ENCODE measurements at regions not wholly inside any gene's neighbourhood (a gene's known extent, or its start where the extent isn't known, plus 50 kb on each side); places are given as distances from the start of the nearest gene placed in this dataset.

GRCh38 chr2:56483081-56483480 lies 299.3 kb downstream of the CCDC85A start:
- ATAC-seq (no peak), DNase-seq (ENCODE audit: low spot score in 2 of 2) (no peak)
- Mint-ChIP-seq H3K36me3 (no peaks in the 10 kb centered on the region), H3K27ac (no peak overlapping the region), H3K9me3 (peaks cover 14 to 25% of the 10 kb centered on the region in 2 donors)

GRCh38 chr2:56484906-56485305 lies 301.1 kb downstream of the CCDC85A start:
- DNase-seq (ENCODE audit: low spot score in 2 of 2) (no peak), ATAC-seq (no peak)
- Mint-ChIP-seq H3K9me3 (peaks cover 18 to 25% of the 10 kb centered on the region in 2 donors), H3K36me3 (no peaks in the 10 kb centered on the region), H3K27ac (no peak overlapping the region)

- no peak for DNase-seq (ENCODE audit: low spot score in 2 of 2)
- H3K36me3 Mint-ChIP-seq = peaks cover 0 to 4% of the 10 kb centered on the region in 2 donors
Observed at GRCh38 chr2:56500317-56500716, 316.5 kb downstream of the CCDC85A start.

GRCh38 chr2:56502616-56503015 lies 318.8 kb downstream of the CCDC85A start:
- DNase-seq (ENCODE audit: low spot score in 2 of 2) (no peak), ATAC-seq (no peak)
- no peak overlapping the region for H3K27ac Mint-ChIP-seq
- peaks cover 13 to 22% of the 10 kb centered on the region in 2 donors for H3K9me3 Mint-ChIP-seq
- no peaks in the 10 kb centered on the region for H3K36me3 Mint-ChIP-seq

More at GRCh38 chr2:56500317-56500716, 316.5 kb downstream of the CCDC85A start:
- H3K27ac Mint-ChIP-seq = no peak overlapping the region
- peaks cover 16 to 20% of the 10 kb centered on the region in 2 donors for H3K9me3 Mint-ChIP-seq
- ATAC-seq = no peak

- peaks cover 9 to 10% of the 10 kb centered on the region in 2 donors for H3K9me3 Mint-ChIP-seq
- DNase-seq (ENCODE audit: low spot score in 2 of 2) (no peak), ATAC-seq (no peak)
- no peak overlapping the region for H3K27ac Mint-ChIP-seq
- H3K36me3 Mint-ChIP-seq = no peaks in the 10 kb centered on the region
Observed at GRCh38 chr2:56505885-56506284, 322.1 kb downstream of the CCDC85A start.

GRCh38 chr2:56508662-56509061 lies 324.9 kb downstream of the CCDC85A start:
- DNase-seq (ENCODE audit: low spot score in 2 of 2) (no peak), ATAC-seq (no peak)
- Mint-ChIP-seq H3K27ac (no peak overlapping the region), H3K9me3 (peaks cover 18 to 20% of the 10 kb centered on the region in 2 donors), H3K36me3 (no peaks in the 10 kb centered on the region)

- H3K27ac Mint-ChIP-seq = no peak overlapping the region
- DNase-seq (ENCODE audit: low spot score in 2 of 2) (no peak), ATAC-seq (no peak)
- no peaks in the 10 kb centered on the region for H3K36me3 Mint-ChIP-seq
- peaks cover 13 to 20% of the 10 kb centered on the region in 2 donors for H3K9me3 Mint-ChIP-seq
Observed at GRCh38 chr2:56510610-56511009, 326.8 kb downstream of the CCDC85A start.

- peaks cover 9 to 14% of the 10 kb centered on the region in 2 donors for H3K9me3 Mint-ChIP-seq
- H3K36me3 Mint-ChIP-seq = no peaks in the 10 kb centered on the region
- no peak overlapping the region for H3K27ac Mint-ChIP-seq
- DNase-seq (ENCODE audit: low spot score in 2 of 2) (no peak), ATAC-seq (no peak)
Observed at GRCh38 chr2:56515399-56515798, 331.6 kb downstream of the CCDC85A start.

GRCh38 chr2:56519806-56520205 lies 336.0 kb downstream of the CCDC85A start:
- Mint-ChIP-seq H3K9me3 (peaks cover 8 to 15% of the 10 kb centered on the region in 2 donors), H3K36me3 (peaks cover 0 to 4% of the 10 kb centered on the region in 2 donors)

GRCh38 chr2:56522605-56523089 lies 338.9 kb downstream of the CCDC85A start:
- DNase-seq (ENCODE audit: low spot score in 2 of 2) (no peak), ATAC-seq (no peak)
- H3K27ac Mint-ChIP-seq = no peak overlapping the region
- H3K36me3 Mint-ChIP-seq = peaks cover 0 to 4% of the 10 kb centered on the region in 2 donors
- H3K9me3 Mint-ChIP-seq = peaks cover 21 to 23% of the 10 kb centered on the region in 2 donors

More at GRCh38 chr2:56519806-56520205, 336.0 kb downstream of the CCDC85A start:
- no peak for DNase-seq (ENCODE audit: low spot score in 2 of 2)
- no peak overlapping the region for H3K27ac Mint-ChIP-seq
- ATAC-seq = no peak

GRCh38 chr2:56523816-56524215 lies 340.0 kb downstream of the CCDC85A start:
- H3K9me3 Mint-ChIP-seq = peaks cover 23 to 25% of the 10 kb centered on the region in 2 donors
- ATAC-seq = no peak

GRCh38 chr2:56531668-56532420 lies 348.1 kb downstream of the CCDC85A start:
- Mint-ChIP-seq H3K36me3 (no peaks in the 10 kb centered on the region), H3K27ac (no peak overlapping the region), H3K9me3 (peaks cover 3 to 18% of the 10 kb centered on the region in 2 donors)
- ATAC-seq (no peak), DNase-seq (ENCODE audit: low spot score in 2 of 2) (no peak)

More at GRCh38 chr2:56523816-56524215, 340.0 kb downstream of the CCDC85A start:
- H3K36me3 Mint-ChIP-seq = peaks cover 0 to 4% of the 10 kb centered on the region in 2 donors
- no peak overlapping the region for H3K27ac Mint-ChIP-seq
- no peak for DNase-seq (ENCODE audit: low spot score in 2 of 2)

- no peaks in the 10 kb centered on the region for H3K36me3 Mint-ChIP-seq
Observed at GRCh38 chr2:56534321-56534720, 350.5 kb downstream of the CCDC85A start.

GRCh38 chr2:56537756-56538155 lies 354.0 kb downstream of the CCDC85A start:
- Mint-ChIP-seq H3K36me3 (no peaks in the 10 kb centered on the region), H3K27ac (no peak overlapping the region), H3K9me3 (peaks cover 16 to 21% of the 10 kb centered on the region in 2 donors)
- DNase-seq (ENCODE audit: low spot score in 2 of 2) = no peak
- ATAC-seq = no peak

More at GRCh38 chr2:56534321-56534720, 350.5 kb downstream of the CCDC85A start:
- peaks cover 6 to 16% of the 10 kb centered on the region in 2 donors for H3K9me3 Mint-ChIP-seq
- ATAC-seq (no peak), DNase-seq (ENCODE audit: low spot score in 2 of 2) (no peak)
- H3K27ac Mint-ChIP-seq = no peak overlapping the region

- ATAC-seq = no peak
- Mint-ChIP-seq H3K9me3 (peaks cover 21 to 24% of the 10 kb centered on the region in 2 donors), H3K36me3 (no peaks in the 10 kb centered on the region), H3K27ac (no peak overlapping the region)
- no peak for DNase-seq (ENCODE audit: low spot score in 2 of 2)
Observed at GRCh38 chr2:56539618-56540017, 355.8 kb downstream of the CCDC85A start.

GRCh38 chr2:56540467-56540866 lies 356.7 kb downstream of the CCDC85A start:
- no peak overlapping the region for H3K27ac Mint-ChIP-seq
- no peak for DNase-seq (ENCODE audit: low spot score in 2 of 2)
- peaks cover 21 to 24% of the 10 kb centered on the region in 2 donors for H3K9me3 Mint-ChIP-seq
- no peak for ATAC-seq
- no peaks in the 10 kb centered on the region for H3K36me3 Mint-ChIP-seq

GRCh38 chr2:56540916-56541315 lies 357.1 kb downstream of the CCDC85A start:
- Mint-ChIP-seq H3K9me3 (peaks cover 21 to 24% of the 10 kb centered on the region in 2 donors), H3K27ac (no peak overlapping the region), H3K36me3 (no peaks in the 10 kb centered on the region)
- DNase-seq (ENCODE audit: low spot score in 2 of 2) (no peak), ATAC-seq (no peak)

GRCh38 chr2:56542213-56542612 lies 358.4 kb downstream of the CCDC85A start:
- Mint-ChIP-seq H3K36me3 (peaks cover 0 to under 1% of the 10 kb centered on the region in 2 donors), H3K27ac (no peak overlapping the region), H3K9me3 (peaks cover 20 to 23% of the 10 kb centered on the region in 2 donors)
- ATAC-seq = no peak
- DNase-seq (ENCODE audit: low spot score in 2 of 2) = no peak

Data from activated naive CD4-positive, alpha-beta T cell treated with anti-CD3 and anti-CD28 coated beads, Interleukin-2, amount 50 U/mL, for 72 hours (primary cell).